Right lobe of liver (tissue), 4 donors: ENCODE measurements at regions not wholly inside any gene's neighbourhood (a gene's known extent, or its start where the extent isn't known, plus 50 kb on each side); places are given as distances from the start of the nearest gene placed in this dataset.

Source experiments
- POLR2A ChIP-seq: fragments of 450-650 bp; IDR thresholded peaks from one replicate; pipeline ENCODE4 v1.6.1; 2017; ENCODE audit warnings: antibody characterized with exemption, mild to moderate bottlenecking
- TF ChIP-seq, protein P1 (sequence below), 4 donors: fragments of 200-600 bp in 3 of 4; fragments of 450-650 bp in 1 of 4; IDR thresholded peaks; one replicate each; pipeline versions ENCODE4 v1.5.1 to v1.8.0; 2016 to 2022; ENCODE audit warnings: antibody characterized with exemption in 4 of 4, mild to moderate bottlenecking in 2 of 4
- donor health status: DM: no; HTN: no; CAD: no.
- donor health status: DM: no; HTN: no; CAD: no.
- donor health status: DM: no; HTN: yes; CAD: no.

DNA sequence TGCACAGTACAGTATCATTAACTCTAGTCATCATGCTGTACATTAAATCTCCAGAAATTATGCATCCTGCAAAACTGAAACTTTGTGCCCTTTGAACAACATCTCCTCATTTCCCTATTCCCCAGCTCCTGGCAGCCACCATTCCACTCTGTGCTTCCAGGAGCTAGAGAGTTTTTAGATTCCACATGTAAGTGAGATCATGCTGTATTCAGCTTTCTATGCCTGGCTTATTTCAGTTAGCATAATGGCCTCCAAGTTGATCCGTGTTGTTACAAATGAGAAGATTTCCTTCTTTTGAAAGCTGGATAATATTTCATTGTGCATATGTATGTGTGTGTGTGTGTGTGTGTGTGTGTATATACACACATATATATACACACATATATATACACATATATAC is 86.9 kb upstream of the SLC24A3 start:
- TF ChIP-seq, protein P1, sequence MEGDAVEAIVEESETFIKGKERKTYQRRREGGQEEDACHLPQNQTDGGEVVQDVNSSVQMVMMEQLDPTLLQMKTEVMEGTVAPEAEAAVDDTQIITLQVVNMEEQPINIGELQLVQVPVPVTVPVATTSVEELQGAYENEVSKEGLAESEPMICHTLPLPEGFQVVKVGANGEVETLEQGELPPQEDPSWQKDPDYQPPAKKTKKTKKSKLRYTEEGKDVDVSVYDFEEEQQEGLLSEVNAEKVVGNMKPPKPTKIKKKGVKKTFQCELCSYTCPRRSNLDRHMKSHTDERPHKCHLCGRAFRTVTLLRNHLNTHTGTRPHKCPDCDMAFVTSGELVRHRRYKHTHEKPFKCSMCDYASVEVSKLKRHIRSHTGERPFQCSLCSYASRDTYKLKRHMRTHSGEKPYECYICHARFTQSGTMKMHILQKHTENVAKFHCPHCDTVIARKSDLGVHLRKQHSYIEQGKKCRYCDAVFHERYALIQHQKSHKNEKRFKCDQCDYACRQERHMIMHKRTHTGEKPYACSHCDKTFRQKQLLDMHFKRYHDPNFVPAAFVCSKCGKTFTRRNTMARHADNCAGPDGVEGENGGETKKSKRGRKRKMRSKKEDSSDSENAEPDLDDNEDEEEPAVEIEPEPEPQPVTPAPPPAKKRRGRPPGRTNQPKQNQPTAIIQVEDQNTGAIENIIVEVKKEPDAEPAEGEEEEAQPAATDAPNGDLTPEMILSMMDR (IDR thresholded peaks at IDR 0.05): no peak
- no peak for TF ChIP-seq POLR2A
